Breast epithelium (tissue), 3 donors: ENCODE measurements at regions not wholly inside any gene's neighbourhood (a gene's known extent, or its start where the extent isn't known, plus 50 kb on each side); places are given as distances from the start of the nearest gene placed in this dataset.

Experiments
- CTCF ChIP-seq, 3 donors: fragments of 450-650 bp; IDR thresholded peaks; one replicate each; pipeline ENCODE4 v1.5.1; 2016 to 2017; ENCODE audit warnings: antibody characterized with exemption in 3 of 3, mild to moderate bottlenecking in 3 of 3, moderate library complexity in 3 of 3
- POLR2A ChIP-seq: fragments of 450-650 bp; IDR thresholded peaks from one replicate; pipeline ENCODE4 v1.6.1; 2016; ENCODE audit warnings: antibody characterized with exemption, mild to moderate bottlenecking, moderate library complexity

GRCh38 chr5:164650427-164650826, 1145.0 kb downstream of the MAT2B start:
- TF ChIP-seq CTCF (IDR thresholded peaks at IDR 0.05) (no peak), POLR2A (no peak)
